Esophagus muscularis mucosa (tissue), 4 donors: ENCODE measurements at regions not wholly inside any gene's neighbourhood (a gene's known extent, or its start where the extent isn't known, plus 50 kb on each side); places are given as distances from the start of the nearest gene placed in this dataset.

Experiments used
- EP300 ChIP-seq: sonication (generic); formaldehyde crosslinking; IDR thresholded peaks from one replicate; pipeline ENCODE4 v1.6.1; 2017; ENCODE audit warnings: antibody characterized with exemption
- POLR2AphosphoS5 ChIP-seq, 2 donors: sonication (generic); formaldehyde crosslinking; IDR thresholded peaks; one replicate each; pipeline ENCODE4 v1.6.1; 2017; ENCODE audit warnings: antibody characterized with exemption in 2 of 2
- TF ChIP-seq, protein P1 (sequence below), 3 experiments: fragments of 200-600 bp in 2 of 3; fragments of 450-650 bp in 1 of 3; sonication (generic) in 2 of 3; IDR thresholded peaks; one replicate each; pipeline ENCODE4 v1.5.1; 2017 to 2019; ENCODE audit warnings: antibody characterized with exemption in 3 of 3, mild to moderate bottlenecking in 2 of 3, moderate library complexity in 1 of 3

DNA sequence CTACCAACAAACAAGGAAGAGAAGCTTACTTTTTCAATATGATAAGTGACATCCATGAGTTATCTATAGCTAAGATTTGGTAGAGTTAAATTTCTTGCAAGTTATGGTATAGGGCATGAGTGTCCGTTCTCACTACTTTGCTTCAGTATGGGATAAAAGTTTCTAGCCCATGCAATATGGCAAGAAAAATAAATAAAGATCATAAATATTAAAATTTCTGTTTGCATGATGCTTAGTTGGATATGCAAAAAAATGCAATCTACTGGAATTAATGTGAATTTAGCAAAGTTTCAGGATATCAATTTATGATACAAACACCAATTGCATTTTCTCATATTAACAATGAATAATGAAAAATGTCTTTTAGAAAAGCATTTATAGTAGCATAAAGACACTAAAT is 148.7 kb upstream of the ADARB2 start:
- TF ChIP-seq, protein P1, sequence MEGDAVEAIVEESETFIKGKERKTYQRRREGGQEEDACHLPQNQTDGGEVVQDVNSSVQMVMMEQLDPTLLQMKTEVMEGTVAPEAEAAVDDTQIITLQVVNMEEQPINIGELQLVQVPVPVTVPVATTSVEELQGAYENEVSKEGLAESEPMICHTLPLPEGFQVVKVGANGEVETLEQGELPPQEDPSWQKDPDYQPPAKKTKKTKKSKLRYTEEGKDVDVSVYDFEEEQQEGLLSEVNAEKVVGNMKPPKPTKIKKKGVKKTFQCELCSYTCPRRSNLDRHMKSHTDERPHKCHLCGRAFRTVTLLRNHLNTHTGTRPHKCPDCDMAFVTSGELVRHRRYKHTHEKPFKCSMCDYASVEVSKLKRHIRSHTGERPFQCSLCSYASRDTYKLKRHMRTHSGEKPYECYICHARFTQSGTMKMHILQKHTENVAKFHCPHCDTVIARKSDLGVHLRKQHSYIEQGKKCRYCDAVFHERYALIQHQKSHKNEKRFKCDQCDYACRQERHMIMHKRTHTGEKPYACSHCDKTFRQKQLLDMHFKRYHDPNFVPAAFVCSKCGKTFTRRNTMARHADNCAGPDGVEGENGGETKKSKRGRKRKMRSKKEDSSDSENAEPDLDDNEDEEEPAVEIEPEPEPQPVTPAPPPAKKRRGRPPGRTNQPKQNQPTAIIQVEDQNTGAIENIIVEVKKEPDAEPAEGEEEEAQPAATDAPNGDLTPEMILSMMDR (IDR thresholded peaks at IDR 0.05), result no peak
- TF ChIP-seq EP300 (no peak), POLR2AphosphoS5 (IDR thresholded peaks at IDR 0.05) (no peak)
